ENCODE measurements at regions not wholly inside any gene's neighbourhood (a gene's known extent, or its start where the extent isn't known, plus 50 kb on each side); places are given as distances from the start of the nearest gene placed in this dataset.

DNA sequence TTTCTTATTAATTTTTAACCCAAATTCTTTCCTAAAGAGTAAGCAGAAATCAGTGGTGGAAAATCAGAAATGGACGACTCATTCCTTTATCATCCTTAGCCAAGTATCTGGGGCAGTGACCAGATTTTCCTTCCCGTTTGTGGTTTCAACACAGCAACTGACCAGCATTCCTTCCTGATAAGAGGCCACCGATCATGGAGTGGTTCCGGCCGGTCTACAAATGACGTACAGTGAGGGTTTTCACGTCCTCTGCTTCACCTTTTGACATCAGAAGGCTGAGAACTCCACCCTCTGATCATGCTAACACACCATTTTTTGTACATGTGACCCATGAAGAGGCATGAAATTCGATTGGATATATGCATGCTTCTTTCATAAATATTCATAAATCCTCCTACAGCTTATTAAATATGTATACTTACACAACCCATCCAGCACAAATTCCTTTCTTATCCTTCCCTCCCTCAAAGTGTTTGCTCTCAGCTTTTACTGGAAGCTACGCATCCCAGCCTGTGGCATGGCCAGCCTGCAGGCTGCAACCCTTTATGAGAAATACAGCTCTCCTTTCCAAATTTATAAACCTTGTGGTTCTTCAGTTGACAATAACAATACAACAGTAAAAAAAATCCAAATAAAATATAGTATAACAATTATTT, 173.0 kb upstream of the CASK start:
- H3K27ac Mint-ChIP-seq (ENCODE audit: unreplicated experiment), result no peak overlapping the region
- H3K27me3 Mint-ChIP-seq (ENCODE audit: low read depth), result no peaks in the 10 kb centered on the region
- H3K4me1 Mint-ChIP-seq, result no peaks in the 10 kb centered on the region
- no peak overlapping the region for H3K4me3 Mint-ChIP-seq
- H3K36me3 Mint-ChIP-seq (ENCODE audit: low read depth), result no peaks in the 10 kb centered on the region
- no peak for DNase-seq (ENCODE audit: low read depth, low spot score)
- H3K9me3 Mint-ChIP-seq, result no peaks in the 10 kb centered on the region
- TF ChIP-seq, protein P1, sequence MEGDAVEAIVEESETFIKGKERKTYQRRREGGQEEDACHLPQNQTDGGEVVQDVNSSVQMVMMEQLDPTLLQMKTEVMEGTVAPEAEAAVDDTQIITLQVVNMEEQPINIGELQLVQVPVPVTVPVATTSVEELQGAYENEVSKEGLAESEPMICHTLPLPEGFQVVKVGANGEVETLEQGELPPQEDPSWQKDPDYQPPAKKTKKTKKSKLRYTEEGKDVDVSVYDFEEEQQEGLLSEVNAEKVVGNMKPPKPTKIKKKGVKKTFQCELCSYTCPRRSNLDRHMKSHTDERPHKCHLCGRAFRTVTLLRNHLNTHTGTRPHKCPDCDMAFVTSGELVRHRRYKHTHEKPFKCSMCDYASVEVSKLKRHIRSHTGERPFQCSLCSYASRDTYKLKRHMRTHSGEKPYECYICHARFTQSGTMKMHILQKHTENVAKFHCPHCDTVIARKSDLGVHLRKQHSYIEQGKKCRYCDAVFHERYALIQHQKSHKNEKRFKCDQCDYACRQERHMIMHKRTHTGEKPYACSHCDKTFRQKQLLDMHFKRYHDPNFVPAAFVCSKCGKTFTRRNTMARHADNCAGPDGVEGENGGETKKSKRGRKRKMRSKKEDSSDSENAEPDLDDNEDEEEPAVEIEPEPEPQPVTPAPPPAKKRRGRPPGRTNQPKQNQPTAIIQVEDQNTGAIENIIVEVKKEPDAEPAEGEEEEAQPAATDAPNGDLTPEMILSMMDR (conservative IDR thresholded peaks at IDR 0.05), result no peak

DNA sequence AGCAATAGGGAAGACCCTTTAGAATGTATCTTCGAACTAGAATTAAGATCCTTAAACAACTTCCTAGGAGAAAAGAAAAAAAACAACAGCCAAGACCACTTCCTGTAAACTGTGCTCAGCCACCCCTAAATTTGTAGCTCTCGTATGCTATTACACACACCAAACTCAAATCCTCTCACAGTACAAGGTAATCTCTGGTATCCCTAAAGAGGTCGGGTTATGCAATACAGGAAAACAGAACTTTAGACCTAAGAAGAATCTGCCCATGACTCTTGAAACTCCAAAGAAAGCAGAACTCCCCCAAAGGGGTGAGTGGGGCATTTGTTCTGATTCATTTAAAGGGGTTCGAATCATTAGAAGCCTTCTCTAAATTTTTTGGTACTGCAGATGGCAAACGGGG, 170.9 kb upstream of the CASK start:
- DNase-seq (ENCODE audit: low read depth, low spot score), result no peak
- peak overlapping the region; percentile 8 for H3K27ac Mint-ChIP-seq (ENCODE audit: unreplicated experiment)
- peaks cover 7% of the 10 kb centered on the region for H3K4me1 Mint-ChIP-seq
- no peak overlapping the region for H3K4me3 Mint-ChIP-seq
- TF ChIP-seq, protein P1 (conservative IDR thresholded peaks at IDR 0.05), result no peak
- H3K36me3 Mint-ChIP-seq (ENCODE audit: low read depth), result no peaks in the 10 kb centered on the region
- no peaks in the 10 kb centered on the region for H3K27me3 Mint-ChIP-seq (ENCODE audit: low read depth)
- H3K9me3 Mint-ChIP-seq, result no peaks in the 10 kb centered on the region

DNA sequence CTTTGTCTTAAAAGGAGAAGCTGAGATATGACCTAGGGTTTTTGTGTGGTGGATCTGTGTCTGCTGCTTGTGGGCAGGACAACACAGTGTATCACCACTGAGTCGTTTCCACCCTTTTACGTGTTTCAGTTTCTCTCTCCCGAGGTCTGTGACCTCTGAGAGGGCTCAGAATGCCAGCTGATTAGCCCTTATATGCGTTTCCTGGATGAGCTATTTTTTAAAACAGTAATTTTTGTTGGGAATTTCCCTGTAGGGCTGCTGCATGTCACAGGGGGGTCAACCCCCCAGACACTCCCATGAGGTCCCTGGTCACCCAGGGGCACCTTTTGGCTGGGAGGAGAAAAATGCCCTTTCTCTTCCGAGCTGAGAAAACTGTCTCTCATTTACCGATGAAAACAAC, 170.4 kb upstream of the CASK start:
- Mint-ChIP-seq H3K4me1 (peaks cover 11% of the 10 kb centered on the region), H3K4me3 (no peak overlapping the region), H3K9me3 (no peaks in the 10 kb centered on the region), H3K27me3 (ENCODE audit: low read depth) (no peaks in the 10 kb centered on the region), H3K36me3 (ENCODE audit: low read depth) (no peaks in the 10 kb centered on the region), H3K27ac (ENCODE audit: unreplicated experiment) (peak overlapping the region; percentile 8)
- DNase-seq (ENCODE audit: low read depth, low spot score), result no peak
- TF ChIP-seq, protein P1 (conservative IDR thresholded peaks at IDR 0.05), result no peak

DNA sequence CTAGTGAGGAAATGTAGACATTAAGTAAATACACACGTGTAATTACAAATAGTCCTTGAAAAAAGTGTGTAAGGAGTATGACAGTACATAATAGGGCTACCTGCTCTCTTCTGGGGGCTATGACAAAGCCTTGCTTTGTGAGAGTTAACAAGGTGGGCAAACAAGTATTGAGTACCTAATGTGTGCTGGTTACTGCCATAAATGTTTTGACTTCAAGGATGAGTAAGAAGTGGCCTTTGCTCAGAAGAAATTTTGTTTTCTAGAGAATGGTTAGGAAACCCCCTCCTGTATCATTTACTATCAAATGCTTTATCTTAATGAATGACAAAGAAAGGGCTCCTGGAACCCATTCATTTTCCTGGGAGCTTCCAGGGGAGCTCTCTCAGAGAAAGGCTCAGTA, 167.0 kb upstream of the CASK start:
- Mint-ChIP-seq H3K27me3 (ENCODE audit: low read depth) (no peaks in the 10 kb centered on the region), H3K36me3 (ENCODE audit: low read depth) (no peaks in the 10 kb centered on the region), H3K9me3 (no peaks in the 10 kb centered on the region), H3K4me3 (no peak overlapping the region), H3K4me1 (peaks cover 18% of the 10 kb centered on the region), H3K27ac (ENCODE audit: unreplicated experiment) (no peak overlapping the region)
- no peak for DNase-seq (ENCODE audit: low read depth, low spot score)
- TF ChIP-seq, protein P1 (conservative IDR thresholded peaks at IDR 0.05), result no peak

DNA sequence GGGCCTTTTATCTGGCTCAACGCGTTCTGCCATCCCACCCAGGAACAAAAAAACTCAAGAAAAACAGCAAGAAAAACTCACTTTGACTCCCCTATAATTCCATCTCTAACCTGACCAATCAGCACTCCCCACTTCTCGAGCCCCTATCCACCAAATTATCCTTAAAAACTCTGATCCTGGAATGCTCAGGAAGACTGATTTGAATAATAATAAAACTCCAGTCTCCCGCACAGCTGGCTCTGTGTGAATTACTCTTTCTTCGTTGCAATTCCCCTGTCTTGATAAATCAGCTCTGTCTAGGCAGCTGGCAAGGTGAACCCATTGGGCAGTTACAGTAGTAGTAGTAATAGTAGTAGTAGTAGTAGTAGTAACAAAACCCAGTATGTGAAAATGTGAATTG, 165.7 kb upstream of the CASK start:
- no peaks in the 10 kb centered on the region for H3K27me3 Mint-ChIP-seq (ENCODE audit: low read depth)

More for the DNA sequence above, 165.7 kb upstream of the CASK start:
- Mint-ChIP-seq H3K9me3 (no peaks in the 10 kb centered on the region), H3K27ac (ENCODE audit: unreplicated experiment) (no peak overlapping the region), H3K36me3 (ENCODE audit: low read depth) (no peaks in the 10 kb centered on the region), H3K4me1 (peaks cover 18% of the 10 kb centered on the region), H3K4me3 (no peak overlapping the region)
- DNase-seq (ENCODE audit: low read depth, low spot score), result no peak
- TF ChIP-seq, protein P1 (conservative IDR thresholded peaks at IDR 0.05), result no peak
